Suppressor macrophage treated with lipopolysaccharide for 4 hours (primary cell): ENCODE measurements at regions not wholly inside any gene's neighbourhood (a gene's known extent, or its start where the extent isn't known, plus 50 kb on each side); places are given as distances from the start of the nearest gene placed in this dataset.
"Not testable (repeated sequence)": the region's sequence is repeated elsewhere in the genome, so short reads cannot be mapped to it uniquely, and the experiment has no call there.

Source experiments
- DNase-seq: peaks from one replicate; pipeline ENCODE4 v3.0.0-alpha.2; 2020

DNA sequence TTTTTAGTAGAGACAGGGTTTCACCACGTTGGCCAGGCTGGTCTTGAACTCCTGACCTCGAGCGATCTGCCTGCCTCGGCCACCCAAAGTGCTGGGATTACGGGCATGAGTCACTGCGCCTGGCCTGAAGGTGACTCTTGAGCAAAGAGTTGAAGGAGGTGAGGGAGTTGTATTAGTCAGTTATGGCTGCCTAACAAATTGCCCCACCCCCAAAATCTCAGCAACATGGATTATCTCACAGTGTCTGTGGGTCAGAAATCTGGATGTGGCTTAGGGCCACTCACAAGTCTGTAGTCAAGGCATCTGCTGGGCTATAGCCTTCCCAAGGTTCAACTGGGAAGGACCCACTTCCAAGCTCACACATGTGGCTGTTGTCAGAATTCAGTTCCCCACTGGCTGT, 52.8 kb upstream of the ADGRE5 start:
- DNase-seq, result no peak

DNA sequence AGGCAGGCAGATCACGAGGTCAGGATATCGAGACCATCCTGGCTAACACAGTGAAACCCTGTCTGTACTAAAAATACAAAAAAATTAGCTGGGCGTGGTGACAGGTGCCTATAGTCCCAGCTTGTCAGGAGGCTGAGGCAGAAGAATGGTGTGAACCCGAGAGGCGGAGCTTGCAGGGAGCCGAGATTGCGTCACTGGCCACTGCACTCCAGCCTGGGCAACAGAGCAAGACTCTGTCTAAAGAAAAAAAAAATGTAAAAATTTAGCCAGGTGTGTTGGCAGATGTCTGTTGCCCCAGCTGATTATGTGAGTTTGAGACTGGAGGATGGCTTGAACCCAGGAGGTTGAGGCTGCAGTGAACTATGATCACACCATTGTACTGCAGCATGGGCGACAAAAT, 54.2 kb upstream of the ADGRE5 start:
- not testable (repeated sequence) for DNase-seq

DNA sequence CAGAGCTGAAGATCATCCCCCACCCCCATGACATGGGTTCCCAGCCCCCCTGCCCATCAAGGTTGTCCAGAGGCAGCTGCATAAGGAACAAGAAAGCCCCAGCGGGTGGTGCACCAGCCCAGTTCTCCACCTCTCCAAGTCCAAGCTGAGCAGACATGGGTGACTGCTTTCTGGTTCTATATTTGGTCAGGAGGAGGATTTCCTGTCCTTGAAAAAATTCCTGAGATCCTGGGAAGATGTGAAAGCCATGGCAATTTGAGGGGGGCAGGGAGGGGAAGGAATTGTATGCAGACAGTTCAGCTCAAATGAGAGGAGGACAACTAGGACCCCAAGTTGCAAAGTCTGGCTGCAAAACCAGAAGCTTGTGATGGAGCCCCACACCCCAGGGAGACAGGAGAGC, 55.4 kb upstream of the ADGRE5 start:
- DNase-seq, result no peak

DNA sequence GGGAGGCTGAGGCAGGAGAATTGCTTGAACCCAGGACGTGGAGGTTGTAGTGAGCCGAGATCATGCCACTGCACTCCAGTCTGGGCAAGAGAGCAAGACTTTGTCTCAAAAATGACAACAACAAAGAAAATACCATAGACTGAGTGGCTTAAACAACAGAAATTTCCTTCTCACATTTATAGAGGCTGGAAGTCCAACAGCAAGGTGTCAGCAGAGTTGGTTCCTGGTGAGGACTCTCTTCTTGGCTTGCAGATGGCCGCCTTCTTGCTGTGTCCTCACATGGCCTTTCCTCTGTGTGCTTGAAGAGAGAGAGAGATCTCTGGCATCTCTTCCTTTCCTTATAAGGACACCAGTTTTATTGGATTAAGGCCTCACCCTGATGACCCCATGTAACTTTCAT, 56.1 kb upstream of the ADGRE5 start:
- DNase-seq, result no peak

DNA sequence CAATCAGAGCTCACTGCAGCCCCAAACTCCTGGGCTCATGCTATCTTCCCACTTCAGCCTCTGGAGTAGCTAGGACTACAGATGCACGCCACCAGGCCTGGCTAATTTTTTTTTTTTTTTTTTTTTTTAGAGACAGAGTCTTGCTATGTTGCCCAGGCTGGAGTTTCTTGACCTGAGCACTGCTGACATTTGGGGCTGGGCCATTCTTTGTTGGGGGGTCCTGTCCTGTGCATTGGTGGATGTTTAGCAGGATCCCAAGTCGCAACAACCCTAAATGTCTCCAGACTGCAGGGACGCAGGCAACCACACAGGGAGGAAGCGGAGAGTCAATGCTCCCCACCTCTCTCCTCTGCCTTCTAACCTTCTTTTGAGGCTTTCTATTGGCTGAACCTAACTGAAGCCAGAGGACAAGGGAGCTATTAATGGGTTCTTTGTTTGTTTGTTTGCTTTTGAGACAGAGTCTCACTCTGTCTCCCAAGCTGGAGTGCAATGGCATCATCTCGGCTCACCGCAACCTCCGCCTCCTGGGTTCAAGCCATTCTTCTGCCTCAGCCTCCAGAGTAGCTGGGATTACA, 58.3 kb upstream of the ADGRE5 start:
- no peak for DNase-seq

DNA sequence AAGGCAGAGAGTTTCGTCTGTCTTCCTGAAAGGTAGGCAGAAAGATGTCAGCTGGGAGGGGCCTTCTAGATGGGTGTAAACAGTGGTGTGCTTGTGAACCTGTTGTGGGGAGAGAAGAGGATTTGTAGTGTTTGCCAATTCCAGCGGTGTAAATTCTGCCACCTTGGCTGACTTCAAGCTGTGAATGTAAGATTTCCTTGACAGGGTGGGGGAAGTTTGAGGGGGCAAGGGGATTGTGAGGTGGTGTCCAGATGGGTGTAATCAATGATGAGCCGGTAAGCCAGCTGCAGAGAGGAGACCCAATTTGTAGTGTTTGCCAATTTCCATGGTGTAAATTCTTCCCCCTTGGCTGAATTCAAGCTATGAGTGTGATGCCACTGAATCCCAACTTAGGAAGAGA, 61.0 kb upstream of the ADGRE5 start:
- DNase-seq, result no peak

DNA sequence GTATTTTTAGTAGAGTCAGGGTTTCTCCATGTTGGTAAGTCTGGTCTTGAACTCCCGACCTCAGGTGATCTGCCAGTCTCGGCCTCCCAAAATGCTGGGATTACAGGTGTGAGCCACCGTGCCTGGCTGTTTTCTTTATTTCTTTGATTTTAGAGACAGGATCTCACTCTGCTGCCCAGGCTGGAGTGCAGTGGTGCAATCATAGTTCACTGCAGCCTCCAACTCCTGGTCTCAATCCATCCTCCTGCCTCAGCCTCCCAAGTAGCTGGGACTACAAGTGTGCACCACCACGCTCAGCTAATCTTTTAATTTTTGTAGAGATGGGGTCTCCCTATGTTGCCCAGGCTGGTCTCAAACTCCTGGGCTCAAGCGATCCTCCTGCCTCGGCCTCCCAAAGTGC, 61.5 kb upstream of the ADGRE5 start:
- DNase-seq, result not testable (repeated sequence)

DNA sequence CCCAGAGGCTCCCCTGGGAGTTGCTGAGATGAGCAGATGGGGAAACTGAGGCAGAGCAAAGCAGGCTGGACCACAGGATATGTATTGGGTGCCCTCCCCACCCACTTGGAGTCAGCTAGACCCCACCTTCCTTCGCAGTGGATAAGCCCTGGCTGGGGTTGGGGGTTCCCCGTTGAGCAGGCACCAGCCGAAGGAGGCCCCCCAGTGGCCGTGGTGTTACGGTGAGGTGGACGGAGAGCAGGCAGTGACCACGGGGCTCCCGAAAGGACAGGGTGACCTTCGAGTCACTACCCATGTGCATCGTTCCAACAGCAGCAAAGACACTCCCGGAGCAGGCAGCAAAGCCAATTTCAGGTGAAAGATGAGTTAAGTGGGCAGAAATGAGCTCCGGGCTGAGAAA, 62.4 kb upstream of the ADGRE5 start:
- peak; percentile 18 for DNase-seq

DNA sequence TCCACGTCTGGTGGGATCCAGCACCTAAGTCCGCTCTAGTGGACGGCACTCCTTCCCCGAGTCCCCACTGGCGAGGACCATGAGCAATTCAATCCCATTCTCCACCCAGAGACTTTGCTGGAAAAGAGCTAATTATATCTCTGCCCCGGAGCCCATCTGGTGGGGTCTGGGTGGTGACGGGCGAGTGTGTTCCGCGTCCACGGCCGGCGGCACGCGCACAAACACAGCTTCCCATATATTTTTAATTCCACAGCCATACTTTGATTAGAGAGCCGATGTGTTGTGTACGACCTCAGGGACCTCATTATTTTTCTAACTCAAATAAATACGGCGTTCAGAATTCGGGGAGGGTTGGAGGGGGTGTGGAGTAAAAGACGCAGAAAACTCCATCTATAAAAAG, 64.1 kb upstream of the ADGRE5 start:
- no peak for DNase-seq

DNA sequence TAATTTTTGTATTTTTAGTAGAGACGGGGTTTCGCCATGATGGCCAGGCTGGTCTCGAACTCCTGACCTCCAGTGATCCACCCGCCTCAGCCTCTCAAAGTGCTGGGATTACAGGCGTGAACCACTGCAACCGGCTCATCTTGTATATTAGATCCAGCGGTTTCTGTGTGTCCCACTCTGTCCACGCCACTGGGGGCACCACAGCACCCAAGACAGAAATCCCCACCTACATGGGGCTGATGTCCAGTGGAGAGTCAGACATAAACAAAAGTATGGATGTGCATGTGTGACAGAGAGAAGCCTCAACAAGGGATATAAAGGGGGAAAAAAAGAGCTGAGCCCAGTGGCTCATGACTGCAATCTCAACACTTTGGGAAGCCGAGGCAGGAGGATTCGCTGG, 65.8 kb upstream of the ADGRE5 start:
- no peak for DNase-seq

DNA sequence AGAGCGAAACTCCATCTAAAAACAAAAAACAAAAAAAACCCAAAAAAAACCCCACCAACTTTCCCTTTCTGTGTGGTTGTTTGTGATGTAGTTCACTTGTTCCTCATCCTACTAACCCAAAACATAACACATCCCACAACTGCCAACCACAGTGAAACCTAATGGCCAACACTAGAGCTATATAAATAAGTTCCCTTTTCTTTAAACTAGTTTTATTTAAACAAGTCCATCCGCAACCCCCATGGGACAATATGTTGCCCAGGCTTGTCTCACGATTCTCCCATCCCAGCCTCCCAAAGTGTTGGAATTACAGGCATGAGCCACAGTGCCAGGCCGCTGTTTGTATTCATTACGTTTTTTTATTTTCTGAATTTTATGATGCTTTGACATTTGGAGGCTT, 71.2 kb upstream of the ADGRE5 start:
- DNase-seq, result peak; percentile 72

DNA sequence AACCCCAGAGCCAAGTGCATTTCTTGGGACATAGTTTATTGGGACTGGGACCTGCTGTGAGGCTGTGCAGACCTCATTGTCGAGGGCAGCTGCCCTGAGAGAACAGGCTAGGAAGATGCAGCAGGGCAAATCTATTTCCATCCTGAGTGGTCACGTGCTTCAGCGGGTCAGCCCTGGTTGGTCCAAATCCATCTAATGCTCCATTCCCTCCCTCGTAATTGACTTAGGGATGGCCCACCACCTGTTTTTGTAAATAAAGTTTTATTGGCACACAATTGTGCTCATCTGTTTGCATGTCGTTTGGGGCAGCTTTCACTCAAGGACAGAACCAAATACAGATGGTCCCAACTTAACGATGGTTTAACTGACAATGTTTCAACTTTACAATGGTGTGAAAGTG, 75.5 kb upstream of the ADGRE5 start:
- DNase-seq, result no peak

DNA sequence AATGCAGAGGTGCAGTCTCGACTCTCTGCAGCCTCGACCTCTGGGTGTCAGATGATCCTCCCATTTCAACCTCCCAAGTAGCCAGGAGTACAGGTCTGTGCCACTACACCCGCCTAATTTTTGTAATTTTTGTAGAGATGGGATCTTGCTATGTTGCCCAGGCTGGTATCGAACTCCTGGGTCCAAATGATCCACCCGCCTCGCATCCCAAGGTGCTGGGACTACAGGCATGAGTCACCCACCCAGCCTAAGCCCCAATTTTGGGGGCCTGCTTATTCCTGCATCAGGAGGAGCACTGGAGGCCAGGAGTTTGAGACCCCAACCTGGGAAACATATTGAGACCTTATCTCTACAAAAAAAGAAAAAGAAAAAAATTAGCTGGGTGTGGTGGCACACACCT, 80.1 kb upstream of the ADGRE5 start:
- no peak for DNase-seq

DNA sequence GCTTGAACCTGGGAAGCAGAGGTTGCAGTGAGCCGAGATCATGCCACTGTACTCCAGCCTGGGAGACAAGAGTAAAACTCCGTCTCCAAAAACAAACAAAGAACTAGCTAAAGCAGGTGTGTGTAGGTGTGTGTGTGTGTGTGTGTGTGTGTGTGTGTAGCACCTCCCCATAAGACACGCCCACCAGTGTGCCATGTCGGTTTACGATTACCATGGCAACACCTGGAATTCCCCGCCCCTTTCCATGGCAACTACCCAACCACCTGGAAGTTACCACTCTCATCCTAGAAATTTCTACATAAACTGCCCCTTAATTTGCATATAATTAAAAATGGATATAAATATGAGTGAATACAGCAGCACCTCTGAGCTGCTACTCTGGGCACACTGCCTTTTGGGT, 80.9 kb upstream of the ADGRE5 start:
- DNase-seq, result no peak

DNA sequence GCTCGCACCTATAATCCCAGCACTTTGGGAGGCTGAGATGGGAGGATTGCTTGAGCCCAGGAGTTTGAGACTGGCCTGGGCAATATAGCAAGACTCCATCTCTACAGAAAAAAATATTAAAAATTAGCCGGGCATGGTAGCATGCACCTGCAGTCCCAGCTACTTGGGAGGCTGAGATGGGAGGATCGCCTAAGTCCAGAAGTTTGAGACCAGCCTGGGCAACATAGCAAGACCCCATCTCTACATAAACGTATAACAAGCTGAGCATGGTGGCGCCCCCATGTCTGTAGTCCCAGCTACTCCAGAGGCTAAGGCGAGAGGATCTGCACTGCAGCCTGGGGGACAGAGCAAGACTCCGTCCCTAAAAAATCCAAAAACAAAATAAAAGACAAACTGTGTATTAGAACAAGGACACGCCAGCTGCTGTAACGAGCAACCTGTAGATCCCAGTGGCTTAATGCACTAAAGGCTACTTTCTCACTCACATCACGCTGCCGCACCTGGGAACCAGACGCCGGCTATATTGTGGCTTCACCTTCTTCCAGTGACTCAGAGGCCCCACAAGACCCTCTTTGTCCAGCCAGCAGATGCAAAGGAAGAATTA, 81.9 kb upstream of the ADGRE5 start:
- DNase-seq, result not testable (repeated sequence)

DNA sequence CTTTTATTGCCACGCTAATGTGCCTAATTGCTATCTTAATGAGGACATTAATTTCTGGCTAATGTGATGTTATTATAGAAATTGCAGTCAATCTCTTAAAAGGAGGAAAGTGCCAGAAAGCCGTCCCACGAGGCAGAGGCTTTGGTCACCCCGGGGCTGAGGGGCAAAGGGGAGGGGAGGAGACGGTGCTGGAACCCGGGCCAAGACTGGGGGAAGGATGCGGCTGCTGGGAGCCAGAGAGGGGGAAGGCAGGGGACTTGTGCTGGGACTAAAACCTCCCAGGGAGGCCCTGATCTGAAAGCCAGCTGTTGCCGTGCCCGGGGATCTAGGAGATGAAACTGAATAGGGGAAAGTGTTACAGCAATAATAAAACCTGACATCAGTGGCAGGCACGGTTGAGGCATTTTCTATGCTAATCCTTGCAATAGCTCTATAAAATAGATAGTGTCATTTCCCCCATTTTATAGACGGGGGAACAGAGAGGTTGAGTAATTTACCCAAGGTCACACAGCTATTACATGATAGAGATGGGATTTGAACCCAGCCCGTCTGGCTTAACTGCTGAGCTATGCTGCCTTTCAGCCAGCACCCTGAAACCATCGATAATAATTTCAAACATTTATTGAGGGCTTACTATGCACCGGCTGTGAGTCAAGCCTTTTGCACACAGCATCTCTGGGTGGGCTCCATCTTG, 83.2 kb upstream of the ADGRE5 start:
- not testable (repeated sequence) for DNase-seq

DNA sequence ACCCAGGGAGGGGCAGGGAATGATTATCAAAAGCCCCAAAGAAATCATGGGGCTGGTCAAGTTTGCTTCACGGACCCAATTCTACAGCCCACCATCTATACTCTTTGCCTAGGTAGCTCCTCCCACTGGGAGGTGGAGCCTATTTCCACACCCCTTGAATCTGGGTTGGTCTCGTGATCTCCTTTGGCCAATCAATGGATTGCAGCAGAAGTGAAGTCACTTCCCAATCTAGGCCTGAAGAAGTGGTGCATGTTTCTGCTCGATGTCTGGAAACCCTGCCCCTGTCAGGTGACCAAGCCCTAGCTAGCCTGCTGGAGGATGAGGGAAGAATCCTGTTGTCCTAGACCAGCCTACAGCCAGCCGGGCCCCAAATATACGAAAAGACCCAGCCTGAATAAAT, 86.3 kb upstream of the ADGRE5 start:
- peak; percentile 14 for DNase-seq

DNA sequence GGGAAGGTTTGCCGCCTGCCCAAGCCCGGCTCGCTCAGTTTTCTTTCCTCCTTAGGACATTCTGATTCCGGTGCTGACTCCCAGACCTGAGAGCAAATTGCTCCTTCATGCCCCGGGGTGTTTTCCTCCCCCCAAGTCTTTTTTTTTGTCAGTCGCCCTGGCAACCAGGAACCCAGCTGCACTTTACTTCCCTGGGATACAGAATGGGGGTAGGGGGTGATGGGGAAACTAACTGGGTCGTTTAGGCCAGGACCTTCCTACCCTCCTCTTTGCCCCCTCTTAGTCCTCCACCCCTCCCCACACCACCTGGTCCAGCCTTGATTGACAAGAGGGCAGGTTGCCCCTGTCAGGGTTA, 87.5 kb upstream of the ADGRE5 start:
- DNase-seq, result not testable (repeated sequence)

DNA sequence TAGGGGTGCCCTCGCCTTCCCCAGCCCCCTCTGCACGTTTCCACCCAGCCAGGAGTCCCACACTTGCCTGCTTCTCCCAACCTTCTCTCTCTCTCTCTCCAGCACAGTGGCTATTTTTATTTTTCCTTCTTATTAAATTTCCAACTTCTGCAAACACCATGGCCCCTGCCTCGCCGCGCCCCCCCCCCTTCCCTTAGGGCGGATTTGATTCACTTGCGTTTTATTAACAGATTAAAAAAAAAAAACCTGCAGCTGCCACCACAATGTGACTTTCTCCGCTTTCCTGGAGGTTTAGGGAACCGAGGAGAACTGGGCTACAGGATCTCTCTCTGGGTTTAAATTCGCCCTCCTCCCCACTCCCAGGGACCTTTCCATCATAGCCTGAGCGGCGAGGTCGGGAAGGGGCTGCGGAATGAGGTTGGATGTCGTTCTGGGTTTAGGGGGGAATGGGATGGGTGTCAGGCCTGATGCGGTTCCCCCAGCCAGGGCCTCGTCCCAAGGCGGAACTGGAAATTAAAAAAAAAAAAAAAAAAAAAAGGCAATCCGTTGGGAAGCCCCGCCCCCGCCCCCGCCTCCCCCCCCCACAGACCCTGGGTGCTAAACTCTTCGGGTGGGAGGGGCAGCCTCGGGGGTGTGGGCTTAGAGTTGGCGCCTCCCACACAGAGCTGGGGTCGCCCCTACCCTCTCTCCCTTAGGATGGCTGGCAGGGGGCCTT, 87.3 kb upstream of the ADGRL1 start:
- not testable (repeated sequence) for DNase-seq

DNA sequence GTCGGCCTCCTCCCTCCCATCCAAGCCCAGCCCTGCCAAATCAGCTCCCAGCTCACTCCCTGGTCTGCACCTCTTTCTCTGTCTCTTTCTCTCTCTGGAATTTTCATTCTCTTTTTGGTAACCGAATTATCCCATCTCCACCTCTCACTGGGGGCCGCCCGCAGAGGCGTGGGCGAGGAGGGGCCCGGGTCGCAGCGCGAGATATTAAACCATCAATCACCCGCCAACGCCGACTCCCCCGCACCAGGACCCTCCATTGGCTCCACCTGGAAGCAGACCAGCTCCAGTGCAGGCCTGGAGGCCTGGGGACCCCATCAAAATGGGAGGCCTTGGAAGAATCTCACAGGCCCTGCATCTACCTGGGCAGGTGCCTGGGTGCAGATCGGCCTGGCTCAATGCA, 83.8 kb upstream of the ADGRL1 start:
- DNase-seq, result not testable (repeated sequence)

DNA sequence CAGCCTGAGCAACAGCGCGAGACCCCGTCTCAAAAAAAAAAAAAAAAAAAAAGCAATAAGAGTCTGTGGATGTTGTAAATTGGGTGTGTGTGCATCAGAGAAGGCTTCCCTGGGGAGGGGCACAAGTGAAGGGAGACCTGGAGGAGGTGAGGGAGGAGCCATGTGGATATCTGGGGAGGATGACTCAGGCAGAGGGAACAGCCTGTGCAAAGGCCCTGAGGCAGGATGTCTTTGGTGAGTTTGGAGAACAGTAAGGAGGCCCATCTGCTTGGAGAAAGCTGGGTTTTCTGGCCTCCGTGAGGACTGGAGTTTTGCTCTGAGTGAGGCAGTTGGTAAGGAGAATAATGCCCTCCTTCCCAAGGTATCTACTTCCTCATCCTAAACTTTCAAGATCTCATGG, 81.9 kb upstream of the ADGRL1 start:
- DNase-seq, result not testable (repeated sequence)

DNA sequence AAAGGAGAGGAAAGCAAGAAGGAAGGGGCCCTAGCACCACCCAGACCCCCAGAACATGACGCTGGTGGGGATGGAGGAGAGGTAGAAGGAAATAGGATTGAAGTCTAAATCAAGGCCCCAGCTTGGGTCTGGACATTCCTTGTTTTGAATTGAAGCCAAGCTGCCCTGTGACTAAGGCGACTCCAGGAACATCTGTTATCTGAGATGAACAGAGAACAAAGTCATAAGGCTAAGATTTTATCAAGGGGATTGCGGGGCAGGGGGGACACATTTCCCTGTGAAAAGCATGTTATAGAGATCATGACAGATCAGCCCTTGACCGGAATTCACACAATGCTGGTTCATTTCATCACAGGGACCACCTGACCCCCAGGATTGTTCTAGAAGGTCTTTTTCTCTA, 80.6 kb upstream of the ADGRL1 start:
- not testable (repeated sequence) for DNase-seq

DNA sequence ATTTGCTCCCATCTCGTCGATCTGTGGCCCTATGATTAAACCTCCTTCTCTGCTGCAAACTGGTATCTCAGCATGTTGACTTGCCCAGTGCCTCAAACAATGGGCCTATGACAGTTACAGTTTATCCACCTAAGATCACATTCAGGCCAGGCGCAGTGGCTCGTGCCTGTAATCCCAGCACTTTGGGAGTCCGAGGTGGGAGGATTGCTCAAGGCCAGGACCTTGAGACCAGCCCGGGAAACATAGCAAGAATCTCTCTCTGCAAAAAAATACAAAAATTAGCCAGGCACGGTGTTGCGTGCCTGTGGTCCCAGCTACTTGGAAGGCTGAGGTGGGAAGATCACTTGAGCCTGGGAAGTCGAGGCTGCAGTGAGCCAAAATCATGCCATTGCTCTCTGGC, 79.8 kb upstream of the ADGRL1 start:
- not testable (repeated sequence) for DNase-seq
